Right lobe of liver (tissue), 4 donors: ENCODE measurements at regions not wholly inside any gene's neighbourhood (a gene's known extent, or its start where the extent isn't known, plus 50 kb on each side); places are given as distances from the start of the nearest gene placed in this dataset.

Source experiments
- POLR2A ChIP-seq: fragments of 450-650 bp; IDR thresholded peaks from one replicate; pipeline ENCODE4 v1.6.1; 2017; ENCODE audit warnings: antibody characterized with exemption, mild to moderate bottlenecking
- TF ChIP-seq, protein P1 (sequence below), 4 donors: fragments of 200-600 bp in 3 of 4; fragments of 450-650 bp in 1 of 4; IDR thresholded peaks; one replicate each; pipeline versions ENCODE4 v1.5.1 to v1.8.0; 2016 to 2022; ENCODE audit warnings: antibody characterized with exemption in 4 of 4, mild to moderate bottlenecking in 2 of 4
- donor health status: DM: no; HTN: no; CAD: no.
- donor health status: DM: no; HTN: no; CAD: no.
- donor health status: DM: no; HTN: yes; CAD: no.

DNA sequence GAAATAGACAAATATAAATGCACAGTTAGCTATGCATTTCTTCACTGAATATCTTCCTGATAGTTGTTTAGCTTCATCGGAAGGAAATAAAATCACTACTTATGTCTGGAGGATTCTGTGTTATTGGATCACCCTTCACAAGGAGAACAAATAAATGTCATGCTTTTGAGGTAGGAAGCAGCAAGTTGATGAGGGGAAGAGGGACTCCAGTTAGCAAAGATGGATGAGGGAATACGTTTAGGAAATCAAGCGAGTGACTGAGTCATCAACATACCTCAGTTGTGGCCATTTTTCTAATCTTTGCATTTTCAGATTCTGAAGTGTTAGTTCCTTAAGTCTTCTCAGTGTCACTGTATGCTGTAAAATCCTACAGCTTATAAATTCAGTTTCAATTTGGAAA, 456.2 kb downstream of the EPHA4 start:
- TF ChIP-seq, protein P1, sequence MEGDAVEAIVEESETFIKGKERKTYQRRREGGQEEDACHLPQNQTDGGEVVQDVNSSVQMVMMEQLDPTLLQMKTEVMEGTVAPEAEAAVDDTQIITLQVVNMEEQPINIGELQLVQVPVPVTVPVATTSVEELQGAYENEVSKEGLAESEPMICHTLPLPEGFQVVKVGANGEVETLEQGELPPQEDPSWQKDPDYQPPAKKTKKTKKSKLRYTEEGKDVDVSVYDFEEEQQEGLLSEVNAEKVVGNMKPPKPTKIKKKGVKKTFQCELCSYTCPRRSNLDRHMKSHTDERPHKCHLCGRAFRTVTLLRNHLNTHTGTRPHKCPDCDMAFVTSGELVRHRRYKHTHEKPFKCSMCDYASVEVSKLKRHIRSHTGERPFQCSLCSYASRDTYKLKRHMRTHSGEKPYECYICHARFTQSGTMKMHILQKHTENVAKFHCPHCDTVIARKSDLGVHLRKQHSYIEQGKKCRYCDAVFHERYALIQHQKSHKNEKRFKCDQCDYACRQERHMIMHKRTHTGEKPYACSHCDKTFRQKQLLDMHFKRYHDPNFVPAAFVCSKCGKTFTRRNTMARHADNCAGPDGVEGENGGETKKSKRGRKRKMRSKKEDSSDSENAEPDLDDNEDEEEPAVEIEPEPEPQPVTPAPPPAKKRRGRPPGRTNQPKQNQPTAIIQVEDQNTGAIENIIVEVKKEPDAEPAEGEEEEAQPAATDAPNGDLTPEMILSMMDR (IDR thresholded peaks at IDR 0.05), result no peak
- no peak for TF ChIP-seq POLR2A
